Fibroblast of upper back skin (primary cell): ENCODE measurements at regions not wholly inside any gene's neighbourhood (a gene's known extent, or its start where the extent isn't known, plus 50 kb on each side); places are given as distances from the start of the nearest gene placed in this dataset.
A peak's percentile ranks its signal among the peaks of the same experiment; 100 is the strongest.
"Not testable (repeated sequence)": the region's sequence is repeated elsewhere in the genome, so short reads cannot be mapped to it uniquely, and the experiment has no call there.

Source experiments
- DNase-seq: peaks from one replicate; pipeline ENCODE4 v3.0.0-alpha.2; 2013

DNA sequence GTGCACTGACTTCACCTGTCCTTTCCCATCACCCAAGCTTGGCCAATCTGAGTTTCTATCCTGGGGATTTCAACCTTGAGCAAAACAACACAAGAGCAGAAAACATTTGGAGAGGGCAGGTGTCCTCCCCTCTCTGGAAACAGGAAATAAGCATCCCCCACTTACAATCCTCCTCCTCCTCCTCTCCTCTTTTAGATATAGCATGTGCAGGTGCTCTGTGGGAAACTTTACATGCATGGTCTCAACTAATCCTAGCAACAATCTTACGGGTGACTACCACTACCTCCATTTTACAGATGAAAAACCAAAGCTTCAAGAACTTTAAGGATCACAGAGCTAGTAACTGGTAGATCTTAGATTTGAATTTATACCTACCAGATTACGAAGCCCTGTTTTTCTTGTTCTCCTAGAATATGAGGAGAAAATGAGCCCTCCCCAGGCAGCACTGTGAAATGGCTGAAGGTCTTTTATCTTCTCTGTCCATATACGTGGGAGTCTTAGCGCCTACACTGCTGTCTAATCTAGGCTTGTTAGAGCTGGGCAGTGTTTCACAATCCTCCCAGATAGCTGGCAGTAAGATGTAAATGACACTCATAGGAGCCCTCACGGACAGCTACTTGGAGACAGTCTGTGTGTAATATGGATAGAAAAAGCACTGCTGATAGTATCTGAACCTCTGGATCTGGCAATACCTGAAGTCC, 301.2 kb upstream of the PROK2 start:
- DNase-seq, result no peak

DNA sequence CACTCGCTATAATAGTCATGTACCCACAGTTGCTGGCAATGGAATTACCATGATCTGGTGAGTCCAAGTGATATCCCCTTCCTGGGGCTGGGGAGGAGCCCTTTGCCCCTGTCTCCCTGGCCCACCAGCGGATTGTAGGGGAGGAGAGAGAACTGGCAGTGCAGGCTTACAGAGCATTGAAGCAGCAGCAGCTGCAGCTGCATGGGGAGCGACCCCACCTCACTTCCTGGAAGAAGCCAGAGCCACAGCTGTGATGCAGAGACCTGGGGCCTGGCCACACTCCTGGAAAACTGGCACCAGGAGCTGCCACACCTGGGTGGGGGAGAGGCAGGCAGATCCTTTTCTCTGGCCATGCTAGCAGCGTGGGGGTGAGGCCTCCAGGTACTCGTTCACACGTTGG, 300.1 kb upstream of the PROK2 start:
- DNase-seq, result no peak

DNA sequence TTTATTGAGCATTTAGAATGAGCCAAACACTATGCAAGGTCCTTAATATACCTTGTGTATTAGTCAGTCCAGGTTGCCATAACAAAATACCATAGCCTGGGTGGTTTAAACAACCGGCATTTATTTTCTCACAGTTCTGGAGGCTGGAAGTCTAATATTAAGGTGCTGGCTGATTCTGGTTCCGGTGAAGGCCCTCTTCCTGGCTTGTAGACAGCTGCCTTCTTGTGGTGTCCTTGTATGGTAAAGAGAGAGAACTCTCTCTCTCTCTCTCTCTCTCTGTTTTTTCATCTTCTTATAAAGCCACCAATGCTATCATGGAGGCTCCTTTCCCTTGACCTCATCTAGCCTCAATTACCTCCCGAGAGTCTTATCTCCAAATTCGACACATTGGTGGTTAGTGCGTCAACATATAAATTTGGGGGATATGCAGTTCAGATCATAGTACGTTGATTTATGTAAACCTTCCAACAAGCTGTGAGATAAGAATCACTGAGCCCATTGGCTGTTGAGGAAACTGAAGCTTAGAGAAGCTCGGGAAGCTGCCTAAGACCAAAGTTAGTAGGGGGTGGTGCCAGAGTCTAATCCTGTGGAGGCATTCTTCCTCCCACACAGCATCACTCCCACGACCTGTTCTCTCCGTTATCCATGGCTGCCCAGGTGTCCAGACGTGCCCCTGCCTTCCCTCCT, 298.0 kb upstream of the PROK2 start:
- DNase-seq, result no peak

DNA sequence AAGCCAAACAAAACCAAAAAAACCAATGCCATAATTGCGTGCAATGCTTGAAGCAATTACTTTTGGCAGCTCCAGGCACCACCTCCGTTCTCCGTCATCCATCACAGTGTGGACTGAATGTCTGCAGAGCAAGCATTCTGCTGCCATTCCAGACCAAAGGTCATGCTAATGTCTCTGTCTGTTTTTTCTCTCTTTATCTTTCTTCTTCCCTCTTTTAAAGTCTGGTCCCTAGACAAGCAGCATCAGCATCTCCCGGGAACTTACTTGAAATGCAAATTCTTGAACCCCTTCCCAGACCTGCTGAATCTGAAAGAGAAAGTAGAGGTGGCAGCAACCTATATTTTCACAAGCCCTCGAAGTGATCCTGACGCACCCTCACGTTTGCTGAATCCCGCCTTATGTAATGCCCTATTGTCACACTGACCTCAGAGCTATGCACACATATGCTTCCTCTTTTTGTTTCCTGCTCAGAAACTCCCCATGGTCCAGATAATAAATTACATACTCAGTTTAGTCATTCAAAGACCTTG, 297.3 kb upstream of the PROK2 start:
- DNase-seq, result no peak

- no peak for DNase-seq
Observed at GRCh38 chr3:72081471-72082185, 296.7 kb upstream of the PROK2 start.

DNA sequence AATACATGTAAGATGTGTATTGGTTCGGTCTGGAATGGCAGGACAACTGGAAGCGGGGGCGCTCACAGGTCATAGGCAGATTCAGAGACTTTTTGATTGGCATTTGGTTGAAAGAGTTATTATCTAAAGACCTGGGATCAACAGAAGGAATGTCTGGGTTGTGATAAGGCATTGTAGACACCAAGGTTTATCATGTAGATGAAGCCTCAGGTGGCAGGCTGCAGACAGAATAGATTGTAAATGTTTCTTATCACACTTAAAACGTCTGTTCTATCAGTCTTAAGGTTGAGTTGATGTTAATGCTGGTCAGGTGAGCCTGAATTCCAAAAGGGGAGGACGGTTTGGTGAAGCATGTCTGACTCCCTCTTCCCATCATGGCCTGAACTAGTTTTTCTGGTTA, 295.9 kb upstream of the PROK2 start:
- no peak for DNase-seq

DNA sequence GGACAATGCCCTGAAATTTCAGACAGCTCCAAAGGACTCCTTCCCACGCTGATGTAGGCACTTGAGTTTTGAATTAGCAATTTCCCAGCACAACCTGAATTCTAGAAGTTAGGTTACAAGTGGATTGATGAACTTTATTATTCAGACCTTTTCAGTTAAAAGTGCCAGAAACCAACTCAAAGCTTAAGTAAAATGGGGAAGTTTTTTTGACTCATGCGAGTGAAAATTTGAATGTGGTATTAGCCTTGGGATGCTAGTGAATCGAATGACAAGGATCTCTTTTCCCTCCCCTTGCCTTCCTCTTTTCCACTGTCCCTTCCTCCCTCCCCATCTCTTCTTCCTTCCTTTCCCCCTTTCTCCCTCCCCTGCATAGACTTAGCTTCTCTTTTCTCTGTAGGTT, 295.1 kb upstream of the PROK2 start:
- no peak for DNase-seq

- DNase-seq, result no peak
Observed at GRCh38 chr3:72079369-72079872, 294.5 kb upstream of the PROK2 start.

GRCh38 chr3:72078676-72079368, 293.9 kb upstream of the PROK2 start:
- DNase-seq, result no peak

- no peak for DNase-seq
Observed at GRCh38 chr3:72077473-72078259, 292.7 kb upstream of the PROK2 start.

- not testable (repeated sequence) for DNase-seq
Observed at GRCh38 chr3:72075848-72076247, 290.9 kb upstream of the PROK2 start.

DNA sequence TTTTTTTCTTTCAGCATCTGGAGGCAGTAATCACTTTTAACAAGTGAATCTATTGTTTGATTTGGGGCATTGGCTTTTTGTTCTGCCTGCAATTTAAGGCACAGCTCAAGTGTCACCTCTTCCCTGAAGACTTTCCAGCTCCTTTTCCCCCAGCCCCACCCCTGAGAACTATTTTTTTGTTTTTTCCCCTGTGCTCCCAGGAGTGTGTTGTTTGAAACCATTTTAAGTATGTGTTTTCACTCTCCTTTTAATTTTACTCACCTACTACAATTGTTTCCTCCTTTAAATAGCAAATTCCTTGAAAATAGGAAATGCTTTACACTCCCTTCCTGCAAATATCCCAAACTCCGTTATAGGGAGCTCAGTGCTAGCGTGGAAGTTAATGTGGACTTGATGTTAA, 286.7 kb upstream of the PROK2 start:
- no peak for DNase-seq

GRCh38 chr3:72070005-72070404, 285.1 kb upstream of the PROK2 start:
- DNase-seq, result no peak

DNA sequence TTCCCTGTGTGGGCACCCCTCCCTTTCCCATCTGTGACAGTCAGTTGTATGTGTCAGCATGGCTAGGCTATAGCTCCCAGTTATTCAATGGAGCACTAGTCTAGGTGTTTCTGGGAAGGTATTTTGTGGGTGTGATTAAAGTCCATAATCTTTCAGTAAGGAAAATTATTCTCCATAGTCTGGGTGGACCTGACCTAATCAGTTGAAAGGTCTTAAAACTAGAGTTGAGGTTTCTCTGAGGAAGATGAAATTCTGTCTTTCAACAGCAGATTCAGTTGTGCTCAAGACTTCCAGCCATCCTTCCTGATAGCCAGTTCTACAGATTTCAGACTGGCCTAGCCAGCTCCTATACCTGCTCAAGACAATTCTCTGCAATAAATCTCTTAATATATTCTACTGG, 284.6 kb upstream of the PROK2 start:
- DNase-seq, result no peak

GRCh38 chr3:72068621-72069020, 283.7 kb upstream of the PROK2 start:
- DNase-seq, result no peak

GRCh38 chr3:72067721-72068120, 282.8 kb upstream of the PROK2 start:
- DNase-seq, result no peak

- DNase-seq, result peak; percentile 14
Observed at GRCh38 chr3:72065872-72066641, 281.1 kb upstream of the PROK2 start.

GRCh38 chr3:72065236-72065635, 280.3 kb upstream of the PROK2 start:
- DNase-seq, result no peak

GRCh38 chr3:72064727-72065126, 279.8 kb upstream of the PROK2 start:
- DNase-seq, result not testable (repeated sequence)

DNA sequence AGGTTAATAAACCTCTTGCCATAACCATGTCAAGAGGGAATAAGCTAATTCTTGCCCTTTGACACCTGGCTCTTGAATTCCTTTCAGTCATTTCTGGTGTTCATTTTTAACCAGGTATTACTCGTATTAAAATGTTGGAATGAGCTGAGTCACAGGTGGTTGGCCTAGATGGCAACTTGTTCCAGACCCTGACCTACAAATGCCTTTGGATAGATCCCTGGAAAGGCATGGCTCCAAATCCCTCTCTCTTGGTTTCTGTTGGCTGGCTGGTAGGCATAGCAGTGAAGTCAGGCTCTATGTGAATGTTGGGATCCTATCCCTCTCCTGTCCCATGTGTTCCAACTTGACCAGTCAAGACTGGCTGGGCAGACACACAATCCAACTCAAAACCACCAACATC, 277.1 kb upstream of the PROK2 start:
- DNase-seq, result no peak

GRCh38 chr3:72060447-72061034, 275.6 kb upstream of the PROK2 start:
- DNase-seq, result no peak
